HUDEP-2 (cell line): ENCODE measurements at regions not wholly inside any gene's neighbourhood (a gene's known extent, or its start where the extent isn't known, plus 50 kb on each side); places are given as distances from the start of the nearest gene placed in this dataset.

Experiments used
- DNase-seq, 76 experiments: peaks; one replicate each; lab custom pipeline; 2025; ENCODE audit not compliant: unreplicated experiment in 76 of 76; lab: John Stamatoyannopoulos, UW

- DNase-seq: no peak
These were observed 556.9 kb downstream of the CD83 start for GRCh38 chr6:14674458-14674857.

DNA sequence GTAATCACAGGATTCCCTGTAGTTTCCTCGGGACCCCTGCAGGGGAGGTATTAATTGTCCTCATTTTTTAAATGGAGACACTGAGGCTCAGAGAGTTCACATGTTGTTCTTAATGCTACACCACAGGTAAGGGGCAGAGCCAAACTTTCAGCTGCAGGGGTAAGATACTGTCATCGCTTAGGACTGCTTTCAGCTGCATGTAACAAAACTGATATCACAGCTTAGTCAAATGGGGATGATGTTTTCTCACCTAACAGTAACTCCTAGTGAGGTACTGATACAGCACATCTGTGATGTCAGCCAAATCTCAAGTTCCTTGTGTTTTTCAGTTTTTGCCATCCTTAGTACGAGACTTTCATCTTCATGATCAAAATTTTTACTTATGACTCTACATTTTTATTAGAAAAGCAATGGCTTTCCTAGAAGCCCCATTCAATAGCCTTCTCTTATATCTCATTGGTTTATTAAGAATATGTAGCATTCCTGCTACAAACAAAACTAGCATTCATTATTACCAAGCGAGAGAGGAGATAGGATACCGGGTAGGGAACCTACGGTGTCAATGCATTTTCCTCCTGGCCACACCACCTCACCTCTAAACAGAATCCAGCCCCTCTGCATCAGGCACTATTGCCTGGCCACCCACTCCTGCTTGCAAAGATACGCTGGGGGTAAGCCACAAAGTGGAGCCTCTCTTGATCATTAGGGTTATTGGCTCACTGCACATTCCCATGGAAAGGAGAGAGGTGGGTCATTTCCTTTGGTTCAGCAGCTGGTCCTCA lies 557.5 kb downstream of the CD83 start:
- DNase-seq: no peak

DNA sequence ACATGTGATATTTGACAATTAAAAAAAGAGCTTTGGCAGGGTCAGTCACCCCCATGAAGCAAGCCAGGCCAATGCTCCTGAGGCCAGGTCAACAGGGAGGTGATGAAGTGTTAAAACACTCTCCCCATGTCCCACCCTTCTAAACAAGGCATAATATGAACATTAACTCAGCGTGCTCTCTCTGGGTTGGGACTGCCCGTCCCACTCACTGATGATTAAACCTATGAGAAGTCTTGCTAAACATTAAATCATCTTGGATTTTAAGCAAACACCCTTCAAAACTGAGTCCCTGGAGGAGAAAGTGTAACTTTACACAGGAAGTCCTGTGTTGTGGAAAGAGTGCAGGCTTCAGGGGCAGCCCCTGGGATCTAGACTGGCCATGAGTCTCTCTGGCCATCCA lies 558.5 kb downstream of the CD83 start:
- DNase-seq: no peak

DNA sequence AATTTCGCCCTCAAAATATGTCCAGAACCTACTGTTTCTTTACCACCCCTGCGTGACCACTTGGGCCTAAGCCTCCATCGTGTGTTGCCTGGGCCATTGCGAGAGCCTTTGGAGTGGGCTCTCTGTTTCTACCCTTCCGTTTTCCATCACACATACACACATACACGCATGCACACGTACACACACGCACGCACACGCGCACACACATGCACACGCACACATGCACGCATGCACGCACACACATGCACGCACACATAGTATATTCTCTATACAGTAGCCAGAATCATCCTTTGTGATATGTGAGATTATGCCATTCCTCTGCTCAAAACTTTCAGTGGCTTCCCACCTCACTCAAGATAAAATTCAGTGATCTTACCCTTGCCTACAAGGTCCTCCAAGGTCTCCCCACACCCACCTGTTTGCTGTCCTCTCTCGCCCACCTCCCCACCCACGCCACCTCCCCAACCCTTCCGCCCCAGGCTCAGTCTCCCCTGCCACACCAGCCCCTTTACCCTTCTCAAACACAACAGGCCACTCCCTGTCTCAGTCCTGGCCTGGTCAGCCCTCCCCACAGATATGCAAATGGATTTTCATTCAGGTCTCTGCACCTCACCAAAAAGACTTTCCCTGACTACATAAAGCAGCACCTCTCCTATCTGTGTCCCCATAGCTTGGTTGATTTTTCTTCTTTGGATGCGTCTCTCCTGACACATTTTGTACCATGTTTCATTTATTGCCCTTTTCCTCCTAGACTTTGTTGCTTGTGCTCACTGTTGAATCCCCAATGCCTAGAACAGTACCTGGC lies 559.6 kb downstream of the CD83 start:
- no peak for DNase-seq

- peak in 1 of 76 experiments; percentile 13 for DNase-seq
These were observed 564.0 kb upstream of the JARID2 start for GRCh38 chr6:14681699-14682487.

DNA sequence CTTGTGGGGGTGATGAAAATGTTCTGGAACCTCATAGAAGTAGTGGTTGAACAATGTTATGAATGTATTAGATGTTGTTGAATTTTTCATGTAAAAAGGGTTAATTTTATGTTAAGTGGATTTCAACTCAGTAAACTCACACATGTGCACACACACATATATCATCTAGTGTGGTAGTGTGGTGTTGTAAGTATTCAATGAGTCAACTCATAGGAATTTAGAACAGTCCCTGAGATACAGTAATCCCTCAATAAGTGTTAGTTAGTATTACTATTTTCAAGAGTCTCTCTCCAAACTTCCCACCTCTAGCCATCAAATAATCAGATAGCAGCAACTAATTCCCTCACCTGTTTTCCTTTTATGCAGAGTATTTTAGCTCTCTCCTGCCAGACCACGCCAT lies 563.1 kb upstream of the JARID2 start:
- no peak for DNase-seq

DNA sequence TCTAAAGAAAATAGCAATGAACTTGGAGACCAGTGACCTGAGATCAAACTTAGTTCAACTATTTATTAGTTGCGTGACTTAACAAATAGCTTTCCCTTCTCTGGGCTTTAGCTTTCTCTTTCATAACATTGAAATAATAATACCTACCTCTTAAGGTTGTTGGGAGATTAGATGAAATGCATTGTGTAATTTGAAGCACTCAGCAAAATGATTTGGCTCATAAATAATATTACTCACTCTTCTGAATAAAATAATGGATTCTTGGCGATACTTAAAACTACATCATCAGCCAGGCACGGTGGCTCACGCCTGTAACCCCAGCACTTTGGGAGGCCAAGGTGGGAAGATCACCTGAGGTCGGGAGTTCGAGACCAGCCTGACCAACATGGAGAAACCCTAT lies 556.2 kb upstream of the JARID2 start:
- DNase-seq: no peak

GRCh38 chr6:14690120-14691056 lies 555.5 kb upstream of the JARID2 start:
- peak in 1 of 76 experiments; percentile 14 for DNase-seq

DNA sequence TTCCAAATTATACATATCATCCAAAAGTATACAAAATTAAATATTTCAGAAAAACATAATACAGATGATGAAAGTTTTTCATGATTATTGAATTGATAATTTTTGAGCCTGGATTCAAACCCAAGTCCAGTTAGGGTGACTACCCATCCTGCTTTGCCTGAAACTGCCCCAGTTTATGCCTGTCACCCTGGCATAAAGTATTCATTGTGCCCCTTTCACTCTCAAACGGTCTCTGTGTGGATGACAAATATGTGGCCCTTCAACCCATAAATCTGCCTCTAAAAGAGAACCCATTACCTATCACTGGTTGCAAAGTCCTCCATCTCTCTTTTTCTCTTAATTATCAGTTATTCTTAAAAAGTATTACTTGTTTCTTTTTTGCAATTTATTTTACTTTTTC lies 553.7 kb upstream of the JARID2 start:
- no peak for DNase-seq

DNA sequence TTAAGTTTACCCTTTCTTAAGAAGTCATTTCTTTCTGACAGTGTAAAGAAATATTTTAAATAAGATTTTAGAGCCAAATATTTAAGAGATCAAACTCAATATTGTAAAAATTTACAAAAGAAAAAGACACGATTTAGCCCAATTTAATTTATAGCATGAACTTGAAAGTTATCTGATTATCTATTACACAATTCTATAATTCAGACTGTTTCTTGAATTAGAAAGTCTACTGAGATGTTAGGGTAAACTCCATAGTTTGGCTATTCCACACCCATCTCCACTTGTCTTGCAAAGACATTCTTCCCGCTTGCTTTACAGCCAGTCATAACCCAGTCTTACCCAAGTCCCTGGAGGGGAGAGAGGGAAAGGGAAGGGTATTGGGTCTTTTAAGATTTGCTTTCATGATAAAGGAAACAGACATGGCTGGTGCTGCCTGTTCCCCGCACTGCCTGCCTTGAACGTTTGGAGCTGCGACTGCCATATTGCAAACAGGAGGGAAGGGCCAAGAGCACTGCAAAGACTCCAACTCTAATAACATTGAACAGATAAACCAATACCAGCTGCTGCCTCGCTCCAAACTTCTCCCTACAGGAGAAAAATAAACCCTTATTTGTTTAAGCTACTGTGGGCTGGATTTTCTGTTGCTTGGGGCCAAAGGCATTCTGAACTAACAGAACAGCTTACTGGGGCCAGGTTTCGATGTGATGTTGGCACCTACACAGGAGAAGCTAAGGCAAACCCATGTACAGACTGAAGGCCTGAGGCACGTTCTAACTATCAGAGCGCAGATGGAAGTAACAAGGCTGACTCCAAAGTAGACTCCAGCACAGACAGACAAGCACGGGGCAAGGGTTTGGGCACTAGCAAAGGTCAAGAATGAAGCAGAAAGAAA lies 552.3 kb upstream of the JARID2 start:
- DNase-seq: no peak

DNA sequence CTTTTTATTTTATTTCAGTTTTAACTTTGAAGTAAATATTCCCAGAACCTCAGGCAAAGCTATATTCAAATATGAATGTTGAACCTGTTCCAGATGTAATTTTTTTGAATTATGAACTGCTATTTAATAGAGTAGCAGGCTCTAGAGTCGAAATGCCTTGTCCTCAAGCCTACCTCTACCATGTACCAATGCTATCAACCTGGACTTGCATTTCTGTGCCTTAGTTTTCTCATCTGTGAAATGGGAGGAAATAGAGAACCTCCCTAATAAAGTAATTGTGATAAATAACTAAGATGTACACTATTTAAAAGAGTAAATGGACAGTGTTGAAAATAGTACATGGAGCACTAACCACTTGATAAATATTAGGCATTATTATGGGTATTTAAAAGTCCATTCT lies 551.6 kb upstream of the JARID2 start:
- DNase-seq: no peak

DNA sequence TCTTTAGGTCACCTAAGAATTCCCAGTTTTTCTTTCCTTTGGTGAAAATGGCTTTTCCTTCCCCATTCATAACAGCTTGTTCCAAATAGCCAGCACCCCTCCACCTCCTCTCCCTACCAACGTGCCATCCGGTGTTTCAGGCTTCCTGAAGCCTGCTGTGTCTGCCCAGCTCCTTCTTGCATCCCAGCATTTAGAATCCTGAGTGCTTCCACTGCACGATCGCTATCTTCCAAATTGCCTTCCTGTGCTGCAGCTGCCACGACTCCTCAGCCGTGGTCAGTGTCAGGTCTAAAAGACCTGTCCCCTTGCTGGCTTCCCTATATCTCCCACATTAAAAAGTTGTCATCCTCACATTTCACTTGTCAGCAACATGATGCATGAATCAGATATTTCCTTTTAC lies 550.3 kb upstream of the JARID2 start:
- DNase-seq: no peak

DNA sequence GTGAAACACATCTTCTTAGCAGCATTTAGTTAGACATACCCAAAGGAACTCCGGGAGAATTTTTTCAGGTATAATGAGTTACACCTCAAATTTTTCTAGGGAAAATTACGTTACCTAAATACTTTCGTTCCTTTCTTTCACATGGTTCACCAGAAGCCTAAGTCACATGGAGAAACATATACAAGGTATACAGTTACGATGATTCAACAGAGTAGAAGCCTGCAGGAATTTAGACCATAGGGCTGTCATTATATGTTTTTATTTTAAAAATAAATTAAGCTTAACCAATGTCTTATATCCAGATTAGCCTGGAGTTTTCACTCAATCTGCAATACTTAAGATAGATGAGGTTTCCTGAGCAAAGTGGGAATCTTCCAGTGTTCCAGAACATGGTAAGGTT lies 549.5 kb upstream of the JARID2 start:
- DNase-seq: no peak

- no peak for DNase-seq
These were observed 548.4 kb upstream of the JARID2 start for GRCh38 chr6:14697427-14697826.

- no peak for DNase-seq
These were observed 545.9 kb upstream of the JARID2 start for GRCh38 chr6:14699803-14700601.

- no peak for DNase-seq
These were observed 543.9 kb upstream of the JARID2 start for GRCh38 chr6:14701946-14702345.

GRCh38 chr6:14702678-14703077 lies 543.2 kb upstream of the JARID2 start:
- DNase-seq: no peak

- no peak for DNase-seq
These were observed 542.3 kb upstream of the JARID2 start for GRCh38 chr6:14703586-14703985.
